ENCODE measurements at regions not wholly inside any gene's neighbourhood (a gene's known extent, or its start where the extent isn't known, plus 50 kb on each side); places are given as distances from the start of the nearest gene placed in this dataset.

DNA sequence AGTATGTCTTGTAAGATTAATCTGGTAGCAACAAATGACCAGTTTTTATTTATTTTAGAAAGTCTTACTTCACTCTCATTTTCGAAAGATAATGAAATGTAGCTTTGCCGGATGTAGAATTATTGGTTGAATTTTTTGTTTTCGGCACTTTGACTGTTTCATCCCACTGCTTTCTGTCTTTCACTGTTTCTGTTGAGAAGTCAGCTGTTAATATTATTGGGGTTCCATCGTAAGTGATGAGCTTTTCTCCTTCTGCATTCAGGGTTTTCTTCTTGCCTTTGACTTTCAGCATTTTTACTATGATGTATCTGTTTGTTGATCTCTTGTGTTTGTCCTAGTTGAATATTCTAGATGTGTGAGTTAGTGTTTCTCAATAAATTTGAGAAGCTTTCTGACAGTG lies 383.4 kb downstream of the PAX1 start:
- 91% methylated on average over 4 of the region's 4 CpGs; no CpG with 5 or more reads in 1 of the 2 experiments for WGBS, 2 experiments (ENCODE audit: extremely low coverage in 1 of 2, insufficient coverage in 1 of 2, insufficient read length in 1 of 2, insufficient replicate concordance in 2 of 2, low coverage in 1 of 2, low lambda C conversion rate in 2 of 2, missing lambda C conversion rate in 1 of 2)
- Histone ChIP-seq H4K91ac (replicated peaks; ENCODE audit: insufficient read length, low read length) (no peak overlapping the region), H2BK120ac (replicated peaks; ENCODE audit: low read depth, low read length) (no peak overlapping the region), H2BK20ac (ENCODE audit: low read length) (no peak overlapping the region), H3K36me3 (ENCODE audit: control insufficient read depth in 2 of 4, insufficient read depth in 4 of 4, low read length in 3 of 4) (no peaks in the 10 kb centered on the region), H4K5ac (ENCODE audit: insufficient read length, low read depth, low read length) (no peak overlapping the region), H3K14ac (ENCODE audit: insufficient read length) (no peak overlapping the region), H2BK15ac (ENCODE audit: low read length) (no peak overlapping the region), H4K8ac (ENCODE audit: extremely low read depth, insufficient read depth, low read length) (no peak overlapping the region), H2BK12ac (ENCODE audit: low read depth, low read length) (no peak overlapping the region), H2AK5ac (ENCODE audit: low read depth, low read length) (no peak overlapping the region), H3K23ac (ENCODE audit: insufficient read length) (no peak overlapping the region), H3K4me3 (ENCODE audit: extremely low read depth in 1 of 4, insufficient read depth in 2 of 4, low read depth in 3 of 4, low read length in 4 of 4) (no peak overlapping the region), H3K4me1 (replicated peaks in 1 of 4; ENCODE audit: control insufficient read depth in 3 of 4, insufficient read depth in 4 of 4, low read length in 3 of 4) (no peaks in the 10 kb centered on the region), H3K27me3 (replicated peaks in 1 of 4; ENCODE audit: control insufficient read depth in 3 of 4, extremely low read depth in 1 of 4, insufficient read depth in 3 of 4, low read length in 3 of 4) (no peaks in the 10 kb centered on the region), H3K23me2 (ENCODE audit: low read depth, low read length) (no peaks in the 10 kb centered on the region), H2BK5ac (ENCODE audit: low read depth, low read length) (no peak overlapping the region), H4K20me1 (replicated peaks in 1 of 2; ENCODE audit: control insufficient read depth in 1 of 2, insufficient read depth in 2 of 2, low read length in 2 of 2) (no peaks in the 10 kb centered on the region), H3K4me2 (ENCODE audit: insufficient read depth in 1 of 2, low read depth in 2 of 2, low read length in 2 of 2) (no peak overlapping the region), H2AFZ (ENCODE audit: low read length) (no peak overlapping the region), H3K27ac (ENCODE audit: low read depth, low read length) (no peak overlapping the region), H3K4ac (replicated peaks; ENCODE audit: insufficient read length, low read depth, low read length) (no peak overlapping the region), H3K79me2 (ENCODE audit: control insufficient read depth in 1 of 2, insufficient read depth in 2 of 2, low read length in 2 of 2) (no peaks in the 10 kb centered on the region), H3K9ac (replicated peaks in 1 of 4; ENCODE audit: extremely low read depth in 1 of 4, low read depth in 3 of 4, low read length in 3 of 4) (no peak overlapping the region), H3K56ac (replicated peaks; ENCODE audit: insufficient read length, low read depth, low read length) (no peak overlapping the region), H3K9me3 (ENCODE audit: insufficient read depth in 2 of 2, low read depth in 1 of 2, low read length in 1 of 2) (peaks cover 0 to 12% of the 10 kb centered on the region in 2 experiments; a peak in 1 of 4 replicates), H3K18ac (ENCODE audit: extremely low read depth, low read length) (no peak overlapping the region), H3K79me1 (ENCODE audit: low read depth, low read length) (no peaks in the 10 kb centered on the region)
- DNase-seq (ENCODE audit: low read depth in 1 of 2, low spot score in 2 of 2): no peak
- ChIA-PET CTCF (ENCODE audit: partially characterized antibody) (interaction anchor here (1.2 kb wide), 1 partner anchor 10 kb away, joined by 5 read pairs; no protein-coding TSS in a partner anchor), POLR2A (ENCODE audit: partially characterized antibody) (no interaction called here)
- no peak for FAIRE-seq
- TF ChIP-seq EGR1 (IDR thresholded peaks at IDR 0.05; ENCODE audit: borderline replicate concordance, low read depth, low read length) (no peak), SIX5 (IDR thresholded peaks at IDR 0.05; ENCODE audit: low read depth, low read length) (no peak), TAF7 (optimal IDR thresholded peaks at IDR 0.05; ENCODE audit: borderline replicate concordance, low read depth, low read length) (no peak), SUZ12 (IDR thresholded peaks at IDR 0.05; ENCODE audit: low read length) (no peak), CBX5 (IDR thresholded peaks at IDR 0.05; ENCODE audit: low read depth, low read length) (no peak), CTBP2 (IDR thresholded peaks at IDR 0.05; ENCODE audit: borderline replicate concordance, insufficient read depth, insufficient read length, low read length) (no peak), EZH2 (IDR thresholded peaks at IDR 0.05; ENCODE audit: low read depth, low read length, severe bottlenecking) (no peak), KDM1A (IDR thresholded peaks at IDR 0.05; ENCODE audit: borderline replicate concordance, low read length) (no peak)
- TF ChIP-seq, protein P1, sequence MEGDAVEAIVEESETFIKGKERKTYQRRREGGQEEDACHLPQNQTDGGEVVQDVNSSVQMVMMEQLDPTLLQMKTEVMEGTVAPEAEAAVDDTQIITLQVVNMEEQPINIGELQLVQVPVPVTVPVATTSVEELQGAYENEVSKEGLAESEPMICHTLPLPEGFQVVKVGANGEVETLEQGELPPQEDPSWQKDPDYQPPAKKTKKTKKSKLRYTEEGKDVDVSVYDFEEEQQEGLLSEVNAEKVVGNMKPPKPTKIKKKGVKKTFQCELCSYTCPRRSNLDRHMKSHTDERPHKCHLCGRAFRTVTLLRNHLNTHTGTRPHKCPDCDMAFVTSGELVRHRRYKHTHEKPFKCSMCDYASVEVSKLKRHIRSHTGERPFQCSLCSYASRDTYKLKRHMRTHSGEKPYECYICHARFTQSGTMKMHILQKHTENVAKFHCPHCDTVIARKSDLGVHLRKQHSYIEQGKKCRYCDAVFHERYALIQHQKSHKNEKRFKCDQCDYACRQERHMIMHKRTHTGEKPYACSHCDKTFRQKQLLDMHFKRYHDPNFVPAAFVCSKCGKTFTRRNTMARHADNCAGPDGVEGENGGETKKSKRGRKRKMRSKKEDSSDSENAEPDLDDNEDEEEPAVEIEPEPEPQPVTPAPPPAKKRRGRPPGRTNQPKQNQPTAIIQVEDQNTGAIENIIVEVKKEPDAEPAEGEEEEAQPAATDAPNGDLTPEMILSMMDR (IDR thresholded peaks at IDR 0.05; ENCODE audit: control extremely low read depth in 1 of 3, insufficient read depth in 1 of 3, low read depth in 1 of 3, low read length in 3 of 3): no peak
- TF ChIP-seq, protein P2, sequence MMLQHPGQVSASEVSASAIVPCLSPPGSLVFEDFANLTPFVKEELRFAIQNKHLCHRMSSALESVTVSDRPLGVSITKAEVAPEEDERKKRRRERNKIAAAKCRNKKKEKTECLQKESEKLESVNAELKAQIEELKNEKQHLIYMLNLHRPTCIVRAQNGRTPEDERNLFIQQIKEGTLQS (IDR thresholded peaks at IDR 0.05; ENCODE audit: insufficient read depth, low read depth, low read length): no peak
- TF ChIP-seq, protein P3, sequence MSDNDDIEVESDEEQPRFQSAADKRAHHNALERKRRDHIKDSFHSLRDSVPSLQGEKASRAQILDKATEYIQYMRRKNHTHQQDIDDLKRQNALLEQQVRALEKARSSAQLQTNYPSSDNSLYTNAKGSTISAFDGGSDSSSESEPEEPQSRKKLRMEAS (IDR thresholded peaks at IDR 0.05): no peak

Data from H1 (cell line).